Peyer's patch (tissue), 4 donors: ENCODE measurements at regions not wholly inside any gene's neighbourhood (a gene's known extent, or its start where the extent isn't known, plus 50 kb on each side); places are given as distances from the start of the nearest gene placed in this dataset.

Experiments used
- DNase-seq, 3 donors: peaks; one replicate each; pipeline ENCODE4 v3.0.0-alpha.2; 2017 to 2019
- H3K27ac ChIP-seq, 4 donors: fragments of 200-600 bp; sonication (generic); one replicate each; pipeline ENCODE4 v1.5.1; 2016 to 2019
- H3K27me3 ChIP-seq, 2 donors: fragments of 200-600 bp; sonication (generic); one replicate each; pipeline ENCODE4 v1.5.1; 2019
- H3K36me3 ChIP-seq, 3 donors: fragments of 200-600 bp; sonication (generic); one replicate each; pipeline ENCODE4 v1.5.1; 2016 to 2019
- H3K4me1 ChIP-seq, 4 donors: fragments of 200-600 bp; sonication (generic); one replicate each; pipeline ENCODE4 v1.5.1; 2016 to 2019
- H3K4me3 ChIP-seq, 4 donors: fragments of 200-600 bp; sonication (generic); 1 replicate in 3 of 4; 2 replicates in 1 of 4; pipeline ENCODE4 v1.5.1; 2016 to 2019; ENCODE audit warnings: mild to moderate bottlenecking in 1 of 4
- H3K9me3 ChIP-seq, 4 donors: fragments of 200-600 bp; sonication (generic); one replicate each; pipeline ENCODE4 v1.5.1; 2016 to 2019; ENCODE audit warnings: mild to moderate bottlenecking in 1 of 4
- CTCF ChIP-seq, 6 experiments: fragments of 450-650 bp in 4 of 6; fragments of 200-600 bp in 2 of 6; sonication (generic) in 1 of 6; IDR thresholded peaks; one replicate each; pipeline ENCODE4 v1.5.1; 2017 to 2019; ENCODE audit warnings: antibody characterized with exemption in 6 of 6, mild to moderate bottlenecking in 3 of 6, moderate library complexity in 1 of 6
- POLR2A ChIP-seq, 2 donors: fragments of 450-650 bp; IDR thresholded peaks; one replicate each; pipeline ENCODE4 v1.5.1; 2017; ENCODE audit warnings: antibody characterized with exemption in 2 of 2, mild to moderate bottlenecking in 2 of 2, moderate library complexity in 2 of 2

DNA sequence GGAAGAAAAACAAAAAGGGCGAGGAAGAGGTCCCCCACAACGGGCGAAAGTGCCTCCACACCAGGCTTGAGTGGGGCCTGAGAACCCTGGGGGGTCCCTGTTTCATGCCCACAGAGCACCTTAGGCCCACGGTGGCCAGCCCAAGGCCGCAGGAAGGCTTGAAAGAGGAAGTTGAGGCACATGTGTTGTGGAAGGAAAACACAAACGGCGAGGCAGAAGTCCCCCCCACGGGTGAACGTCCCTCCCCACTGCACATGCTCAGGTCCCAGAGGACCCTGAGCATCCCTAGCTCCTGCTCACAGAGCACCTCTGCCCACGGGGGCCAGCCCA, 371.5 kb downstream of the ALG10 start:
- Histone ChIP-seq H3K27ac (no peak overlapping the region), H3K4me1 (no peaks in the 10 kb centered on the region), H3K36me3 (no peaks in the 10 kb centered on the region), H3K27me3 (no peaks in the 10 kb centered on the region), H3K9me3 (peaks cover 0 to 34% (median 11%) of the 10 kb centered on the region in 4 donors), H3K4me3 (no peak overlapping the region)
- DNase-seq, result peak in 1 of 3 donors; percentile 27
- TF ChIP-seq POLR2A (IDR thresholded peaks at IDR 0.05) (no peak), CTCF (IDR thresholded peaks at IDR 0.05) (no peak)

GRCh38 chr12:34394211-34395055, 372.1 kb downstream of the ALG10 start:
- DNase-seq, result peak; percentile 8 to 11 (median 11)
- peaks cover 0 to 30% (median 11%) of the 10 kb centered on the region in 4 donors for H3K9me3 ChIP-seq
- no peaks in the 10 kb centered on the region for H3K36me3 ChIP-seq
- H3K27ac ChIP-seq, result no peak overlapping the region
- no peak for TF ChIP-seq CTCF (IDR thresholded peaks at IDR 0.05)
- no peak for TF ChIP-seq POLR2A (IDR thresholded peaks at IDR 0.05)
- H3K4me3 ChIP-seq, result no peak overlapping the region
- no peaks in the 10 kb centered on the region for H3K27me3 ChIP-seq
- no peaks in the 10 kb centered on the region for H3K4me1 ChIP-seq

GRCh38 chr12:34395056-34396005, 373.0 kb downstream of the ALG10 start:
- Histone ChIP-seq H3K9me3 (peaks cover 0 to 31% (median 15%) of the 10 kb centered on the region in 4 donors), H3K27me3 (no peaks in the 10 kb centered on the region), H3K4me3 (no peak overlapping the region), H3K27ac (no peak overlapping the region), H3K36me3 (no peaks in the 10 kb centered on the region), H3K4me1 (no peaks in the 10 kb centered on the region)
- peak; percentile 8 to 34 (median 24) for DNase-seq
- no peak for TF ChIP-seq CTCF (IDR thresholded peaks at IDR 0.05)
- no peak for TF ChIP-seq POLR2A (IDR thresholded peaks at IDR 0.05)

DNA sequence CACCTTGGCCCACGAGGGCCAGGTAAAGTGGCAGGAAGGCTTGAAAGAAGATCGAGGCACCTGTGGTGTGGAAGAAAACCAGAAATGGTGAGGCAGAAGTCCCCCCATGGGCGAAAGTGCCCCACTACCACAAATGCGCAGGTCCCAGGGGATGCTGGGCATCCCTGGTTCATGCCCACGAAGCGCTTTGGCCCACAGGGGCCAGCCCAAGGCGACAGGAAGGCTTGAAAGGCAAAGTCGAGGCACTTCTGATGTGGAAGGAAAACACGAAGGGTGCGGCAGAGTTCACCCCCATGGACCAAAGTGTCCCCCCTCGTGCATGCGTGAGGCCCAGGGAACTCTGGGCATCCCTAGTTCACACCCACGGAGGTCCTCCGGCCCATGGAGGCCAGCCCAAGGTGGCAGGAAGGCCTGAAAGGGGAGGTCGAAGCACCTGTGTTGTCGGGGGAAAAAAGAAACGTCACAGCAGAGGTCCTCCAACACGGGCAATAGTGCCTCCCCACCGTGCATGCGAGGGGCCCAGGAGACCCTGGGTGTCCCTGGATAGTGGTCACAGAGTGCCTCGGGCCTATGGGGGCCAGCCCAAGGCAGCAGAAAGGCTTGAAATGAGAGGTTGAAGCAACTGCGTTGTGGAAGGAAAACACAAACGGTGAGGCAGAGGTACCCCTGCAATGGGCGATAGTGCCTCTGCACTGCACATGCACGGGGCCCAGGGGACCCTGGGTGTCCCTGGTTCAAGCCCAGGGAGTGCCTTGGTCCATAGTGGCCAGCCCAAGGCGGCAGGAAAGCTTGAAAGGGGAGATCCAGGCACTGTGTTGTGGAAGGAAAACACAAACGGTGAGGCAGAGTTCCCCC, 373.9 kb downstream of the ALG10 start:
- Histone ChIP-seq H3K27ac (no peak overlapping the region), H3K27me3 (no peaks in the 10 kb centered on the region), H3K4me1 (no peaks in the 10 kb centered on the region), H3K36me3 (no peaks in the 10 kb centered on the region), H3K4me3 (no peak overlapping the region), H3K9me3 (peaks cover 0 to 34% (median 17%) of the 10 kb centered on the region in 4 donors)
- peak; percentile 3 to 33 (median 22) for DNase-seq
- TF ChIP-seq CTCF (IDR thresholded peaks at IDR 0.05) (no peak), POLR2A (IDR thresholded peaks at IDR 0.05) (no peak)
